ENCODE measurements at regions not wholly inside any gene's neighbourhood (a gene's known extent, or its start where the extent isn't known, plus 50 kb on each side); places are given as distances from the start of the nearest gene placed in this dataset.

DNA sequence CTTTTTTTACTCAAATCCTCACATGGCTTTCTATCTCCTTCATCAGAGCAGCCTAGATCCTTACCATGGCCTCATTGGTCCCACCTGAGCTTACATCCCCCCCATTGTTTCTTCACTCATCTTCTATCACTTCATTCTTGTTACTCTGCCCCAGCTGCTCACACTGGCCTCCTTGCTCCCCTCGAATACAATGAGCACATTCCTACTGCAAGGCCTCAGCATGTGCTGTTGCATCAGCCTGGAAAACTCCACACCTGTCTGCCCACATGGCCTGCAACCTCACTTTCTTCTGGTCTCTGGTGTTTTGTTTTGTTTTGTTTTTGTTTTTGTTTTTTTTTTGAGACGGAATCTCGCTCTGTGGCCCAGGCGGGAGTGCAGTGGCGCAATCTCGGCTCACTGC is 212.6 kb downstream of the TBX18 start:
- TF ChIP-seq, protein P1, sequence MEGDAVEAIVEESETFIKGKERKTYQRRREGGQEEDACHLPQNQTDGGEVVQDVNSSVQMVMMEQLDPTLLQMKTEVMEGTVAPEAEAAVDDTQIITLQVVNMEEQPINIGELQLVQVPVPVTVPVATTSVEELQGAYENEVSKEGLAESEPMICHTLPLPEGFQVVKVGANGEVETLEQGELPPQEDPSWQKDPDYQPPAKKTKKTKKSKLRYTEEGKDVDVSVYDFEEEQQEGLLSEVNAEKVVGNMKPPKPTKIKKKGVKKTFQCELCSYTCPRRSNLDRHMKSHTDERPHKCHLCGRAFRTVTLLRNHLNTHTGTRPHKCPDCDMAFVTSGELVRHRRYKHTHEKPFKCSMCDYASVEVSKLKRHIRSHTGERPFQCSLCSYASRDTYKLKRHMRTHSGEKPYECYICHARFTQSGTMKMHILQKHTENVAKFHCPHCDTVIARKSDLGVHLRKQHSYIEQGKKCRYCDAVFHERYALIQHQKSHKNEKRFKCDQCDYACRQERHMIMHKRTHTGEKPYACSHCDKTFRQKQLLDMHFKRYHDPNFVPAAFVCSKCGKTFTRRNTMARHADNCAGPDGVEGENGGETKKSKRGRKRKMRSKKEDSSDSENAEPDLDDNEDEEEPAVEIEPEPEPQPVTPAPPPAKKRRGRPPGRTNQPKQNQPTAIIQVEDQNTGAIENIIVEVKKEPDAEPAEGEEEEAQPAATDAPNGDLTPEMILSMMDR (IDR thresholded peaks at IDR 0.05; ENCODE audit: low read depth, low read length, poor library complexity, severe bottlenecking): no peak
- TF ChIP-seq EZH2phosphoT487 (IDR thresholded peaks at IDR 0.05; ENCODE audit: borderline replicate concordance, low read length): no peak
